GM12874 (cell line): ENCODE measurements at regions not wholly inside any gene's neighbourhood (a gene's known extent, or its start where the extent isn't known, plus 50 kb on each side); places are given as distances from the start of the nearest gene placed in this dataset.

ENCODE experiments used
- TF ChIP-seq, protein P1 (sequence below): IDR thresholded peaks from 2 replicates; pipeline ENCODE4 v1.5.1; 2011; ENCODE audit warnings: low read depth, mild to moderate bottlenecking, control low read depth, low read length, moderate library complexity; ENCODE audit not compliant: insufficient read depth

DNA sequence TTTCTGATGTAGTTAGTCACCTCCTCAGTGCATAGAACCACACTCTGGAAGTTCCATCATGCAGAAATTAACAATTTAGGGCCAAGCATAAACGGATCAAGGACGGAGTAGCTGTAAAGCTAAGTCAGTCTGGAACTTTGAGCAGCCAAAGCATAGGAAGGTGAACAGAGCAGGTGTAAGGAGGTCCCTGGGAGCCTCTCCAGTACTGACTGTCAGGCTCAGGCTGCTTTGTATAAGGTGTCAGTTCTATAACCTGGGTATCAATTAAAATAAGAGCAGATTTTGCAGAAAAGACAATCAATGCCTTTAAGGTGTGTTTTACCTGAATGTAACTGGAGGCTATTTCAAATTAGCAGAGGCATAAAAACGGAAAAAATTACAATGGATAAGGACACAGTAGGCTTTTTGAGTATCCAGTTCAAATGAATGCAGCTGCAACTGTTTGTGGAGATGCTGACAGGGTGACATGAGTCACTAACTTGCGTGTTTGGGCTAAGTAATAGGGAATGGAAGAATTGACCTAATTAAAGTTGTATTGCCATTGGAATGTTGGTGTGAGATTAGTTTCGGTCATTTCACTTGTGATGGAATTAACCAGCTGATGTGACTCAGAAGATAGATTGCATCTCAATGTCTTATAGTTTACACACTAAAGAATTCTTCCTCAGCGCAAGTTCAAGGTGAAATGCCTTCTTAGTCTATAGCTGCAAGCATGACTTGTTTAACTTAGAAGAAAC is 417.9 kb upstream of the CNTNAP2 start:
- TF ChIP-seq, protein P1, sequence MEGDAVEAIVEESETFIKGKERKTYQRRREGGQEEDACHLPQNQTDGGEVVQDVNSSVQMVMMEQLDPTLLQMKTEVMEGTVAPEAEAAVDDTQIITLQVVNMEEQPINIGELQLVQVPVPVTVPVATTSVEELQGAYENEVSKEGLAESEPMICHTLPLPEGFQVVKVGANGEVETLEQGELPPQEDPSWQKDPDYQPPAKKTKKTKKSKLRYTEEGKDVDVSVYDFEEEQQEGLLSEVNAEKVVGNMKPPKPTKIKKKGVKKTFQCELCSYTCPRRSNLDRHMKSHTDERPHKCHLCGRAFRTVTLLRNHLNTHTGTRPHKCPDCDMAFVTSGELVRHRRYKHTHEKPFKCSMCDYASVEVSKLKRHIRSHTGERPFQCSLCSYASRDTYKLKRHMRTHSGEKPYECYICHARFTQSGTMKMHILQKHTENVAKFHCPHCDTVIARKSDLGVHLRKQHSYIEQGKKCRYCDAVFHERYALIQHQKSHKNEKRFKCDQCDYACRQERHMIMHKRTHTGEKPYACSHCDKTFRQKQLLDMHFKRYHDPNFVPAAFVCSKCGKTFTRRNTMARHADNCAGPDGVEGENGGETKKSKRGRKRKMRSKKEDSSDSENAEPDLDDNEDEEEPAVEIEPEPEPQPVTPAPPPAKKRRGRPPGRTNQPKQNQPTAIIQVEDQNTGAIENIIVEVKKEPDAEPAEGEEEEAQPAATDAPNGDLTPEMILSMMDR = no peak

DNA sequence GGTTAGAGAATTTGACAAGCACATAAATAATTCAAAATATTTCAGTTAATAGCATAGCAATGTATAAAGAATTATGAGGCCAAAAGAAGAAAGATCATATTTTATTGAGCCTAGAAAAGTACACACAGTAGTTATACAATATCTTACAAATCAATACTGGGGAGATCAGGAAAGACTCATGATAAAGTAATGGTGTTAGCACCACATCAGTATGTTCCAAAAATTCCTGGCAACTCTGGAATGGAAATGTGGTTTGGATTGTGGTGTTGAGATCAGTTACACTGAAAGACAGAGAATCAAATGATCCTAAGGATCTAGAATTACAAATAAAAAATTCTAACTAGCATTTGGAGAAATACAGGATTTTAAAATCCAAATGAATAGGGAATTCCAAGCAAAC is 420.5 kb upstream of the CNTNAP2 start:
- TF ChIP-seq, protein P1 = no peak

DNA sequence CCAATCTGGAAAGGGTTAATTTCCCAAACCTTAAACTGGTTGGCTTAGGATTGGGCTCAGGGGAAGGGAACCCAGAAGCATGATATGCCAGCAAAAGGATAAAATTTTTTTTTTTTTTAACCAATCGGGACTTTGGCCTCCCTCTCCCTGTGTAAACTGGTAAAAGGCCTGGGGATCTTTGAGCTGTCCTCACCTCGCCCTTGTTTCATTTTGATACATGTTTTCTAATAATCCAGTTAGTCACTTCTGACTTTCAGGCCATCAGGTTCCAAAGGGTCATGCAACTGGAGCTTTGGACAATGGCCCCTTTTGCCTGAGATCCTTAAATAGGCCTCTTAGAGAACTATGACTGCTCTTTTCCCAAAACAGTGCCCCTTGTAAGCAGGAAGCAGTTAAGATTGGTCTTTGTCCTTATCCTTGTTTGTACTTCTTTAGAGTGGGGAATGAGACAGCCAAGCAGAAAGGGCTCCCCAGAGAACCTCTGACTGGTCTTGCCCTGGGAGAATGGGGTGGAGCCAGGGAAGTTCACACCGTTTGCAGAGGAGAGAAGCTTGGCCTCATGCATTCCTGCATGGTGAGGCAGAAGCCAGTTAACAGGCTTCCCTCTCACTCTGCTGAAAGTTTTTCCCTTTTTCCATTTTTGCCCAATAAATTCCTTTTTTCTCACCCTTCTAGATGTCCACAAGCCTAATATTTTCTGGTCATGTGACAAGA is 424.2 kb upstream of the CNTNAP2 start:
- TF ChIP-seq, protein P1 = no peak

DNA sequence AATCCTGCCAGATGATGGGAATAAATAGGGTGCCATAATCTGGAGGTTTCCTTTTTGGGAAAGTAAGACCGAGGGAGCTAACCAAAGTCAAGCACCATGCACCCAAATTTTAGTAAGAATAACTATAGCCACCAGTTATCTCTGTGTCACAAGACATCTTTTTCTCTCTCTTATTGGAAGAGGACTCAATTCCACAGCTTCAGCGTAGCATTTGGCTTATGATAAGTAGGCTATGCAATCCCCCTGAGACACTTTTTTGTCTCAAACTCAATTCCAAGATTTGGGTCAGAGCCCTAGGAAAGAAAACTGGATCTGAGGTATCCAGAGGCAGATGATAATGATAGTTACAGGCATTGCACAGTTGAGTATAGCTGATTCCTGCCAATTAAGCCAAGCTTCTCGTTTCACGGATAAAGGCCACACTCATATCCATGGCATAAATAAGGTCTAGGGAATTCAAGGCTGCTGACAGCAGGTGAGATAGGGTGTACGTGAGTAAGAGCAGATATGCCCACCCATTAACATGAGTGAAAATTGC is 425.2 kb upstream of the CNTNAP2 start:
- TF ChIP-seq, protein P1 = no peak

DNA sequence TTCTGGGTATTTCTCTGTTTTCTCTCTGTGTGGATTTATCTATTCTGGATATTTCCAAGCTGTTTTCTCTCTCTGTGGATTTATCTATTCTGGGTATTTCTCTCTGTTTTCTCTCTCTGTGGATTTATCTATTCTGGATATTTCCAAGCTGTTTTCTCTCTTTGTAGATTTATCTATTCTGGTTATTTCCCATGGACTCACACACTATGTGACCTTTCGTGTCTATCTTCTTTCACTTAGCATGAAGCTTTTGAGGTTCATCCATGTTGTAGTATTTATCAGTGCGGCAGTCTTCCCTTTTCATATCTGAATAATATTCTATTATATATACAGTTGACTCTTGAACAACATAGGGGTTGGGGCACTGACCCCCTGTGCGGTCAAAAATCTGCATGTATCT is 435.0 kb upstream of the CNTNAP2 start:
- TF ChIP-seq, protein P1 = no peak

DNA sequence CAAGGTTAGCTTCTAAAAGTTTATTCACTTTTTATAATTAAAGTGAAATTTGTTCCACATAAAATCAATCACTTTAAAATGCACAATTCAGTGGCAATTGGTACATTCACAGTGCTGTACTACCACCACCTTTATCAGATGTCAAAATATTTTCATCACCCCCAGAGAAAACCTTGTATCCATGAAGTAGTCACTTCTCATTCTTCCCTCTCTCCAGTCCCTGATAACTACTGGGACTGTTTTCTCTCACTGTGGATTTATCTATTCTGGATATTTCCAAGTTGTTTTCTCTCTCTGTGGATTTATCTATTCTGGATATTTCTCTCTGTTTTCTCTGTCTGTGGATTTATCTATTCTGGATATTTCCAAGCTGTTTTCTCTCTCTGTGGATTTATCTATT is 435.4 kb upstream of the CNTNAP2 start:
- TF ChIP-seq, protein P1 = no peak

DNA sequence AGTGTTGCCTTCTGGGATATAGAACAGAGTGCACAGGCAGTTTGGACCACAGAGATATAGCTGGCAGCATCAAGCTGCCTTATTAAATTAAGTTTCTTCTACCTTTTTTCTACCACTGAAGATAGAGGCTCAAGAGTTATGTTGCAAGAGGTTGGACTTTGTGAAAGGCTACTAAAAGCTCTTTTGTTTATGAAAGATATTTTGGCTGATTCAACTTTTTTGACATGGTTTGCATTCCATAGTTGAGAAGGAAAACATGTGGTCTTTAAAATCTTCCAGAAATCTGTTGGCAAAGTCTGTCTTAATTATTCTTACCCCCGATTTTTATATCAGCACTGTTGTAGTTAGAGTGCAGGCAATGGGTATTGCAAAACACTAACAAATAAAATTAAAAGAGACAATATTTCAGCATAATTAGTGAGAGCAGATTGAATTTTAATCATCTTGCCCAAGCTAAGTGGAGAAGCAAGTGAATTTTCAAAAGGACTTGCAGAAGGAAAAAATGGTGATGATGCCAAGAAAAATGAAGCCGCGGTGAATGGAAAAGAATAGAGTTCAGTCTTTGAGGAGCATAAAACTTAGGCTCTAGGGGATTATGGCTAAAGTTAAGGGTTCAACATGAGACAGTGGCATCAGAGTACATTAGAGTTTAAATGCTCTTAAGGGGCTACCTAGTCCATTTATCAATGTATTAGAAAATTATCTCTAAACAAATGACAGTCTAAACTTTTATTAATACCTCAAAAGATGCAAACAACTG is 450.9 kb upstream of the CNTNAP2 start:
- TF ChIP-seq, protein P1 = no peak
